Lower leg skin (tissue), 3 donors: ENCODE measurements at regions not wholly inside any gene's neighbourhood (a gene's known extent, or its start where the extent isn't known, plus 50 kb on each side); places are given as distances from the start of the nearest gene placed in this dataset.

Source experiments
- POLR2A ChIP-seq, 2 donors: fragments of 450-650 bp; IDR thresholded peaks; one replicate each; pipeline ENCODE4 v1.6.1; 2016 to 2017; ENCODE audit warnings: antibody characterized with exemption in 2 of 2, mild to moderate bottlenecking in 1 of 2, moderate library complexity in 1 of 2
- TF ChIP-seq, protein P1 (sequence below), 3 donors: fragments of 450-650 bp; IDR thresholded peaks; one replicate each; pipeline ENCODE4 v1.5.1; 2016; ENCODE audit warnings: antibody characterized with exemption in 3 of 3, mild to moderate bottlenecking in 3 of 3, moderate library complexity in 2 of 3

DNA sequence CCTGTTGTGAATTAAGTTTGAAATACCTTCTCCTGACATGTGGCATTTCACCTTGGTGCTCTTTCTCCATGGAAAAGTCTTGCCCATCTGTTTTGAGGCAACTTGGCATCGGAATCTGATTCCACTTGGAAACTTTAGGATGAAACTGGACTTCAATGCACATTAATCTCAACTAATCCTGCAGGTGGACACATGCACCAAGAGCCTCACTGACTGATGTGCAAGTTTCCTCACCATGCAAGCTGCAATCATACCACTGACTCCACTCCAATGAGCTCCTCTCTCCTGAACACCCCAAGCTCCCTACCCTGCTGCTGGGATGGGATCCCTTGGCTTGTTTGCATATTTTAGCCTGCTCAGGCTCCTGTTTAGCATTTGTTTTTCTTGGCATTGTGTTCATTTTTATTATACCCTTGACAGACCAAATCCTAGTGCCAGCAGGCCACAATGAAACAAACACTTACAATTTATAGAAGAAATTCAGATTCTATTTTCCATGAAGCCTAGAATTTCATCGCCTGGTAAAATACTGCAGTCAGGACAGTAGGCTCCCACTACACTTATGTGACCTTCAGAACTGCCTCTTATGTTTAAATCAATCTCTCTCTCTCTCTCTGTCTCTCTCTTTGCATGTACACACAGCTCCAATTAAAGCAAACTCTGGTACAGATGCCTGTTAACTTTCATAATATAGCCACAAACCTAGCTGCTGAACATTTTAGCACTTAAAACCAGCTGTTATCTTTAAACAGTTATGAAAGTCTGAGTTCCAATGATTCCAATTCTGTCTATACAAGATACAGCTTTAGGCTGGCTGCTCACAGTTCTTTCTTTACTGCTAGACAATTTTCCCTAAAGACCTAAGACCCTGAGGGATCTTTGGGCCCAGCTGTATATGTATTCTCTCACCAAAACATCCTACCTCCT, 141.5 kb downstream of the OSR1 start:
- TF ChIP-seq, protein P1, sequence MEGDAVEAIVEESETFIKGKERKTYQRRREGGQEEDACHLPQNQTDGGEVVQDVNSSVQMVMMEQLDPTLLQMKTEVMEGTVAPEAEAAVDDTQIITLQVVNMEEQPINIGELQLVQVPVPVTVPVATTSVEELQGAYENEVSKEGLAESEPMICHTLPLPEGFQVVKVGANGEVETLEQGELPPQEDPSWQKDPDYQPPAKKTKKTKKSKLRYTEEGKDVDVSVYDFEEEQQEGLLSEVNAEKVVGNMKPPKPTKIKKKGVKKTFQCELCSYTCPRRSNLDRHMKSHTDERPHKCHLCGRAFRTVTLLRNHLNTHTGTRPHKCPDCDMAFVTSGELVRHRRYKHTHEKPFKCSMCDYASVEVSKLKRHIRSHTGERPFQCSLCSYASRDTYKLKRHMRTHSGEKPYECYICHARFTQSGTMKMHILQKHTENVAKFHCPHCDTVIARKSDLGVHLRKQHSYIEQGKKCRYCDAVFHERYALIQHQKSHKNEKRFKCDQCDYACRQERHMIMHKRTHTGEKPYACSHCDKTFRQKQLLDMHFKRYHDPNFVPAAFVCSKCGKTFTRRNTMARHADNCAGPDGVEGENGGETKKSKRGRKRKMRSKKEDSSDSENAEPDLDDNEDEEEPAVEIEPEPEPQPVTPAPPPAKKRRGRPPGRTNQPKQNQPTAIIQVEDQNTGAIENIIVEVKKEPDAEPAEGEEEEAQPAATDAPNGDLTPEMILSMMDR (IDR thresholded peaks at IDR 0.05): no peak
- no peak for TF ChIP-seq POLR2A (IDR thresholded peaks at IDR 0.05)
